Progenitor cell of endocrine pancreas (in vitro differentiated cells): ENCODE measurements at regions not wholly inside any gene's neighbourhood (a gene's known extent, or its start where the extent isn't known, plus 50 kb on each side); places are given as distances from the start of the nearest gene placed in this dataset.

Experiments
- DNase-seq: peaks from one replicate; pipeline ENCODE4 v3.0.0; 2021; ENCODE audit warnings: low spot score; ENCODE audit not compliant: unreplicated experiment
- H3K27ac Mint-ChIP-seq: 2 replicates; pipeline ENCODE4 v1.8.0; 2021; ENCODE audit warnings: mild to moderate bottlenecking, moderate library complexity, mixed read lengths
- H3K27me3 Mint-ChIP-seq: 2 replicates; pipeline ENCODE4 v1.8.0; 2021; ENCODE audit warnings: mixed read lengths
- H3K36me3 Mint-ChIP-seq: 2 replicates; pipeline ENCODE4 v1.8.0; 2022; ENCODE audit warnings: mixed read lengths; ENCODE audit not compliant: insufficient read depth
- H3K4me1 Mint-ChIP-seq: 2 replicates; pipeline ENCODE4 v1.8.0; 2021; ENCODE audit warnings: low read depth, mixed read lengths
- H3K4me3 Mint-ChIP-seq: 2 replicates; pipeline ENCODE4 v1.8.0; 2021; ENCODE audit warnings: low read depth, mild to moderate bottlenecking, moderate library complexity, mixed read lengths
- H3K9me3 Mint-ChIP-seq: 2 replicates; pipeline ENCODE4 v1.8.0; 2021; ENCODE audit warnings: low read depth, mixed read lengths
- CTCF ChIP-seq: fragments of 200-600 bp; sonication (generic); IDR thresholded peaks from one replicate; pipeline ENCODE4 v1.5.0; 2021; ENCODE audit warnings: antibody characterized with exemption, mild to moderate bottlenecking; ENCODE audit not compliant: unreplicated experiment

GRCh38 chr15:95679847-95680582 lies 650.5 kb upstream of the NR2F2 start:
- H3K27me3 Mint-ChIP-seq: no peaks in the 10 kb centered on the region
- H3K9me3 Mint-ChIP-seq: peaks cover 6% of the 10 kb centered on the region
- no peak for TF ChIP-seq CTCF
- no peaks in the 10 kb centered on the region for H3K36me3 Mint-ChIP-seq
- no peak overlapping the region for H3K4me3 Mint-ChIP-seq
- H3K27ac Mint-ChIP-seq: no peak overlapping the region
- no peak for DNase-seq
- no peaks in the 10 kb centered on the region for H3K4me1 Mint-ChIP-seq

GRCh38 chr15:95680728-95681127 lies 649.8 kb upstream of the NR2F2 start:
- H3K9me3 Mint-ChIP-seq: peaks cover under 1% of the 10 kb centered on the region
- no peak for DNase-seq
- no peak for TF ChIP-seq CTCF
- no peaks in the 10 kb centered on the region for H3K36me3 Mint-ChIP-seq
- H3K27me3 Mint-ChIP-seq: no peaks in the 10 kb centered on the region
- H3K4me1 Mint-ChIP-seq: no peaks in the 10 kb centered on the region
- H3K4me3 Mint-ChIP-seq: no peak overlapping the region
- no peak overlapping the region for H3K27ac Mint-ChIP-seq

- H3K36me3 Mint-ChIP-seq: no peaks in the 10 kb centered on the region
- no peaks in the 10 kb centered on the region for H3K9me3 Mint-ChIP-seq
- H3K27me3 Mint-ChIP-seq: no peaks in the 10 kb centered on the region
- H3K4me3 Mint-ChIP-seq: no peak overlapping the region
- H3K27ac Mint-ChIP-seq: no peak overlapping the region
- TF ChIP-seq CTCF: no peak
- DNase-seq: no peak
- no peaks in the 10 kb centered on the region for H3K4me1 Mint-ChIP-seq
Measured at GRCh38 chr15:95681836-95682544, 648.5 kb upstream of the NR2F2 start.

- Mint-ChIP-seq H3K9me3 (no peaks in the 10 kb centered on the region), H3K4me3 (no peak overlapping the region), H3K4me1 (no peaks in the 10 kb centered on the region), H3K36me3 (no peaks in the 10 kb centered on the region), H3K27ac (no peak overlapping the region), H3K27me3 (no peaks in the 10 kb centered on the region)
- no peak for DNase-seq
- TF ChIP-seq CTCF: no peak
Measured at GRCh38 chr15:95684126-95684525, 646.4 kb upstream of the NR2F2 start.

- Mint-ChIP-seq H3K4me3 (no peak overlapping the region), H3K9me3 (no peaks in the 10 kb centered on the region), H3K4me1 (no peaks in the 10 kb centered on the region), H3K27me3 (no peaks in the 10 kb centered on the region), H3K36me3 (no peaks in the 10 kb centered on the region), H3K27ac (no peak overlapping the region)
- TF ChIP-seq CTCF: no peak
- no peak for DNase-seq
Measured at GRCh38 chr15:95684693-95685115, 645.8 kb upstream of the NR2F2 start.
